ENCODE measurements at regions not wholly inside any gene's neighbourhood (a gene's known extent, or its start where the extent isn't known, plus 50 kb on each side); places are given as distances from the start of the nearest gene placed in this dataset.

DNA sequence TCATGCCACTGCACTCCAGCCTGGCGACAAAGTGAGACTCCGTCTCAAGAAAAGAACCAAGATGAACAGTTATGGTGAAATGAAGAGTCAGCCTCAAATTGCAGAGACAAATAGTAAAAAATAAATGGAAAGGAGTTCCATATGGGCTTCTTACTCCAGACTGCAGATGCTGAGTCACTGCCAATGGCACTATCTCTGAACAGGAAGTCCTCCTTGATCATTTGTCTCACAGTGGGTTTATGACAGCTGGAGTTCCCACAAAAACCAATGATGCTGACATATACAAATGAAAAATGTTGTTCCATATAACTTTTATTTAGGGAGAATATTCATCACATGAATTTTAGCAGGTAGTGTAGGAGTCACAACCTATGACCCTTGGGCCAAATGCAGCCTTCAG is 631.6 kb downstream of the PCDH18 start:
- H3K36me3 ChIP-seq (ENCODE audit: control insufficient read depth in 2 of 2, insufficient read depth in 1 of 2, low read length in 2 of 2) = no peaks in the 10 kb centered on the region
- H3K9me3 ChIP-seq (ENCODE audit: control insufficient read depth, insufficient read depth, low read depth, low read length) = no peaks in the 10 kb centered on the region
- no peak for TF ChIP-seq ZNF138 (tag by site-specific recombination; IDR thresholded peaks at IDR 0.05; ENCODE audit: borderline replicate concordance)
- no peaks in the 10 kb centered on the region for H3K4me1 ChIP-seq (ENCODE audit: control insufficient read depth, insufficient read depth, low read length)
- H3K27ac ChIP-seq (ENCODE audit: extremely low read depth, low read depth, low read length) = no peak overlapping the region
- no peak overlapping the region for H3K4me3 ChIP-seq (ENCODE audit: low read depth, low read length)
- CTCF ChIA-PET = no interaction called here
- POLR2A ChIA-PET = no interaction called here

DNA sequence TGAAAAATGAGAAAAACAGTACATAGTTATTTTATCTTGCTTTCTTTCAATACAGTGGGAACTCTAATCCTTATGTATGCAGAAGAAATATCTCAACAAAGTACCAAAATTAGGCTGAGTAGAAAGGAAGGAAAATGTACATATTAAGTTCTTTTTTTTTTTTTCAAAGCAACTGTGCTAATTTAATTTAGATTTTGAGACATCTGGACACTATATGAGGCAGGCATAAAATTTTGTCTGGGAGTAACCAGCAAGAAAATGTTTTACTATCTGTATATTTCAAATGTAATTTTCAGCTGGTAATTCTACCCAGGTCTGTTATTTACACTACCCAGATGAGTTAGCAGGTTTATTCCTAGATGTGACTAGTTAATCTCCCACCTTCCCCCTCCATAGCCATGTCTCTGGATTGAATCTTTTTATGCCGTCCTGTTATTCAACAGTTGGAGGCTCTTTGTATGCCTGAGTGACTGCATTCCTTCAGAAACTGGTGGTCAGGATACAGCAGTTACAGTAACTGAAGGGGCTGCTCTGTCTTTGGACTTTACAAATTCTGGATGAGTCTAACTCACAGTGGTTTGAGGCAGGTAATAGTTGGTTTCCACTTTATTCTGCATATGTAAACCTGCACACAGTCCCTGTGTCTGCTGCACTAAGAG is 633.6 kb downstream of the PCDH18 start:
- ChIA-PET CTCF (no interaction called here), POLR2A (no interaction called here)
- Histone ChIP-seq H3K4me3 (ENCODE audit: low read depth, low read length) (no peak overlapping the region), H3K27ac (ENCODE audit: extremely low read depth, low read depth, low read length) (no peak overlapping the region), H3K9me3 (ENCODE audit: control insufficient read depth, insufficient read depth, low read depth, low read length) (no peaks in the 10 kb centered on the region), H3K36me3 (ENCODE audit: control insufficient read depth in 2 of 2, insufficient read depth in 1 of 2, low read length in 2 of 2) (no peaks in the 10 kb centered on the region), H3K4me1 (ENCODE audit: control insufficient read depth, insufficient read depth, low read length) (no peaks in the 10 kb centered on the region)
- TF ChIP-seq, protein P1, sequence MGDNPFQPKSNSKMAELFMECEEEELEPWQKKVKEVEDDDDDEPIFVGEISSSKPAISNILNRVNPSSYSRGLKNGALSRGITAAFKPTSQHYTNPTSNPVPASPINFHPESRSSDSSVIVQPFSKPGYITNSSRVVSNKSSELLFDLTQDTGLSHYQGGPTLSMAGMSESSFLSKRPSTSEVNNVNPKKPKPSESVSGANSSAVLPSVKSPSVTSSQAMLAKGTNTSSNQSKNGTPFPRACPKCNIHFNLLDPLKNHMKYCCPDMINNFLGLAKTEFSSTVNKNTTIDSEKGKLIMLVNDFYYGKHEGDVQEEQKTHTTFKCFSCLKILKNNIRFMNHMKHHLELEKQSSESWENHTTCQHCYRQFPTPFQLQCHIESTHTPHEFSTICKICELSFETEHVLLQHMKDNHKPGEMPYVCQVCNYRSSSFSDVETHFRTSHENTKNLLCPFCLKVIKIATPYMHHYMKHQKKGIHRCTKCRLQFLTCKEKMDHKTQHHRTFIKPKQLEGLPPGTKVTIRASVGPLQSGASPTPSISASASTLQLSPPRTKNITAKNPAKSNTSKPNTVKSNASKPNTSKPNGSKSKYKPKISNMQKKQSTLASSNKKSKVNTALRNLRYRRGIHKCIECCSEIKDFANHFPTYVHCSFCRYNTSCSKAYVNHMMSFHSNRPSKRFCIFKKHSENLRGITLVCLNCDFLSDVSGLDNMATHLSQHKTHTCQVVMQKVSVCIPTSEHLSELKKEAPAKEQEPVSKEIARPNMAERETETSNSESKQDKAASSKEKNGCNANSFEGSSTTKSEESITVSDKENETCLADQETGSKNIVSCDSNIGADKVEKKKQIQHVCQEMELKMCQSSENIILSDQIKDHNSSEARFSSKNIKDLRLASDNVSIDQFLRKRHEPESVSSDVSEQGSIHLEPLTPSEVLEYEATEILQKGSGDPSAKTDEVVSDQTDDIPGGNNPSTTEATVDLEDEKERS (tag by site-specific recombination; IDR thresholded peaks at IDR 0.05) = no peak
- TF ChIP-seq ZNF610 (tag by site-specific recombination; IDR thresholded peaks at IDR 0.05; ENCODE audit: borderline replicate concordance) = no peak
- TF ChIP-seq, protein P2, sequence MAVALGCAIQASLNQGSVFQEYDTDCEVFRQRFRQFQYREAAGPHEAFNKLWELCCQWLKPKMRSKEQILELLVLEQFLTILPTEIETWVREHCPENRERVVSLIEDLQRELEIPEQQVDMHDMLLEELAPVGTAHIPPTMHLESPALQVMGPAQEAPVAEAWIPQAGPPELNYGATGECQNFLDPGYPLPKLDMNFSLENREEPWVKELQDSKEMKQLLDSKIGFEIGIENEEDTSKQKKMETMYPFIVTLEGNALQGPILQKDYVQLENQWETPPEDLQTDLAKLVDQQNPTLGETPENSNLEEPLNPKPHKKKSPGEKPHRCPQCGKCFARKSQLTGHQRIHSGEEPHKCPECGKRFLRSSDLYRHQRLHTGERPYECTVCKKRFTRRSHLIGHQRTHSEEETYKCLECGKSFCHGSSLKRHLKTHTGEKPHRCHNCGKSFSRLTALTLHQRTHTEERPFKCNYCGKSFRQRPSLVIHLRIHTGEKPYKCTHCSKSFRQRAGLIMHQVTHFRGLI (tag by site-specific recombination; IDR thresholded peaks at IDR 0.05) = no peak
- no peak for TF ChIP-seq ZNF548 (tag by site-specific recombination; IDR thresholded peaks at IDR 0.05)
- TF ChIP-seq ZNF221 (tag by site-specific recombination; IDR thresholded peaks at IDR 0.05; ENCODE audit: borderline replicate concordance) = no peak
- no peak for TF ChIP-seq YY2 (tag by site-specific recombination; IDR thresholded peaks at IDR 0.05)
- TF ChIP-seq, protein P3, sequence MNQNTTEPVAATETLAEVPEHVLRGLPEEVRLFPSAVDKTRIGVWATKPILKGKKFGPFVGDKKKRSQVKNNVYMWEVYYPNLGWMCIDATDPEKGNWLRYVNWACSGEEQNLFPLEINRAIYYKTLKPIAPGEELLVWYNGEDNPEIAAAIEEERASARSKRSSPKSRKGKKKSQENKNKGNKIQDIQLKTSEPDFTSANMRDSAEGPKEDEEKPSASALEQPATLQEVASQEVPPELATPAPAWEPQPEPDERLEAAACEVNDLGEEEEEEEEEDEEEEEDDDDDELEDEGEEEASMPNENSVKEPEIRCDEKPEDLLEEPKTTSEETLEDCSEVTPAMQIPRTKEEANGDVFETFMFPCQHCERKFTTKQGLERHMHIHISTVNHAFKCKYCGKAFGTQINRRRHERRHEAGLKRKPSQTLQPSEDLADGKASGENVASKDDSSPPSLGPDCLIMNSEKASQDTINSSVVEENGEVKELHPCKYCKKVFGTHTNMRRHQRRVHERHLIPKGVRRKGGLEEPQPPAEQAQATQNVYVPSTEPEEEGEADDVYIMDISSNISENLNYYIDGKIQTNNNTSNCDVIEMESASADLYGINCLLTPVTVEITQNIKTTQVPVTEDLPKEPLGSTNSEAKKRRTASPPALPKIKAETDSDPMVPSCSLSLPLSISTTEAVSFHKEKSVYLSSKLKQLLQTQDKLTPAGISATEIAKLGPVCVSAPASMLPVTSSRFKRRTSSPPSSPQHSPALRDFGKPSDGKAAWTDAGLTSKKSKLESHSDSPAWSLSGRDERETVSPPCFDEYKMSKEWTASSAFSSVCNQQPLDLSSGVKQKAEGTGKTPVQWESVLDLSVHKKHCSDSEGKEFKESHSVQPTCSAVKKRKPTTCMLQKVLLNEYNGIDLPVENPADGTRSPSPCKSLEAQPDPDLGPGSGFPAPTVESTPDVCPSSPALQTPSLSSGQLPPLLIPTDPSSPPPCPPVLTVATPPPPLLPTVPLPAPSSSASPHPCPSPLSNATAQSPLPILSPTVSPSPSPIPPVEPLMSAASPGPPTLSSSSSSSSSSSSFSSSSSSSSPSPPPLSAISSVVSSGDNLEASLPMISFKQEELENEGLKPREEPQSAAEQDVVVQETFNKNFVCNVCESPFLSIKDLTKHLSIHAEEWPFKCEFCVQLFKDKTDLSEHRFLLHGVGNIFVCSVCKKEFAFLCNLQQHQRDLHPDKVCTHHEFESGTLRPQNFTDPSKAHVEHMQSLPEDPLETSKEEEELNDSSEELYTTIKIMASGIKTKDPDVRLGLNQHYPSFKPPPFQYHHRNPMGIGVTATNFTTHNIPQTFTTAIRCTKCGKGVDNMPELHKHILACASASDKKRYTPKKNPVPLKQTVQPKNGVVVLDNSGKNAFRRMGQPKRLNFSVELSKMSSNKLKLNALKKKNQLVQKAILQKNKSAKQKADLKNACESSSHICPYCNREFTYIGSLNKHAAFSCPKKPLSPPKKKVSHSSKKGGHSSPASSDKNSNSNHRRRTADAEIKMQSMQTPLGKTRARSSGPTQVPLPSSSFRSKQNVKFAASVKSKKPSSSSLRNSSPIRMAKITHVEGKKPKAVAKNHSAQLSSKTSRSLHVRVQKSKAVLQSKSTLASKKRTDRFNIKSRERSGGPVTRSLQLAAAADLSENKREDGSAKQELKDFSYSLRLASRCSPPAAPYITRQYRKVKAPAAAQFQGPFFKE (tag by site-specific recombination; IDR thresholded peaks at IDR 0.05; ENCODE audit: borderline replicate concordance) = no peak
- TF ChIP-seq, protein P4, sequence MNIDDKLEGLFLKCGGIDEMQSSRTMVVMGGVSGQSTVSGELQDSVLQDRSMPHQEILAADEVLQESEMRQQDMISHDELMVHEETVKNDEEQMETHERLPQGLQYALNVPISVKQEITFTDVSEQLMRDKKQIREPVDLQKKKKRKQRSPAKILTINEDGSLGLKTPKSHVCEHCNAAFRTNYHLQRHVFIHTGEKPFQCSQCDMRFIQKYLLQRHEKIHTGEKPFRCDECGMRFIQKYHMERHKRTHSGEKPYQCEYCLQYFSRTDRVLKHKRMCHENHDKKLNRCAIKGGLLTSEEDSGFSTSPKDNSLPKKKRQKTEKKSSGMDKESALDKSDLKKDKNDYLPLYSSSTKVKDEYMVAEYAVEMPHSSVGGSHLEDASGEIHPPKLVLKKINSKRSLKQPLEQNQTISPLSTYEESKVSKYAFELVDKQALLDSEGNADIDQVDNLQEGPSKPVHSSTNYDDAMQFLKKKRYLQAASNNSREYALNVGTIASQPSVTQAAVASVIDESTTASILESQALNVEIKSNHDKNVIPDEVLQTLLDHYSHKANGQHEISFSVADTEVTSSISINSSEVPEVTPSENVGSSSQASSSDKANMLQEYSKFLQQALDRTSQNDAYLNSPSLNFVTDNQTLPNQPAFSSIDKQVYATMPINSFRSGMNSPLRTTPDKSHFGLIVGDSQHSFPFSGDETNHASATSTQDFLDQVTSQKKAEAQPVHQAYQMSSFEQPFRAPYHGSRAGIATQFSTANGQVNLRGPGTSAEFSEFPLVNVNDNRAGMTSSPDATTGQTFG (tag by site-specific recombination; IDR thresholded peaks at IDR 0.05; ENCODE audit: borderline replicate concordance) = no peak
- no peak for TF ChIP-seq ZBTB48 (tag by site-specific recombination; IDR thresholded peaks at IDR 0.05)
- TF ChIP-seq ZNF510 (tag by site-specific recombination; IDR thresholded peaks at IDR 0.05; ENCODE audit: insufficient replicate concordance) = no peak
- no peak for TF ChIP-seq ZNF23 (tag by site-specific recombination; IDR thresholded peaks at IDR 0.05; ENCODE audit: borderline replicate concordance)
